ENCODE measurements at regions not wholly inside any gene's neighbourhood (a gene's known extent, or its start where the extent isn't known, plus 50 kb on each side); places are given as distances from the start of the nearest gene placed in this dataset.

- no peak for TF ChIP-seq POLR2A (IDR thresholded peaks at IDR 0.05)
- TF ChIP-seq CTCF (IDR thresholded peaks at IDR 0.05), result no peak
Observed at GRCh38 chr11:115716080-115716479, 211.9 kb upstream of the CADM1 start.

All from esophagus squamous epithelium (tissue), 4 donors.